Tibial nerve (tissue), 4 donors: ENCODE measurements at regions not wholly inside any gene's neighbourhood (a gene's known extent, or its start where the extent isn't known, plus 50 kb on each side); places are given as distances from the start of the nearest gene placed in this dataset.

Source experiments
- DNase-seq, 2 donors: peaks; one replicate each; pipeline ENCODE4 v3.0.0-alpha.2; 2019; ENCODE audit warnings: low spot score in 2 of 2
- H3K27ac ChIP-seq, 4 donors: fragments of 200-600 bp; sonication (generic) in 3 of 4; one replicate each; pipeline ENCODE4 v1.5.1; 2017 to 2019; ENCODE audit warnings: mild to moderate bottlenecking in 1 of 4
- H3K27me3 ChIP-seq, 2 donors: fragments of 200-600 bp; sonication (generic) in 1 of 2; one replicate each; pipeline versions ENCODE4 v1.5.1 to v1.6.0; 2017 to 2019
- H3K36me3 ChIP-seq, 3 donors: fragments of 200-600 bp; sonication (generic); one replicate each; pipeline ENCODE4 v1.5.1; 2018 to 2019
- H3K4me1 ChIP-seq, 4 donors: fragments of 200-600 bp; sonication (generic) in 3 of 4; one replicate each; pipeline ENCODE4 v1.5.1; 2017 to 2019
- H3K4me3 ChIP-seq, 4 donors: fragments of 200-600 bp; sonication (generic) in 3 of 4; one replicate each; pipeline ENCODE4 v1.5.1; 2017 to 2019; ENCODE audit warnings: mild to moderate bottlenecking in 1 of 4, moderate library complexity in 1 of 4
- H3K9me3 ChIP-seq, 4 donors: fragments of 200-600 bp; sonication (generic) in 3 of 4; one replicate each; pipeline ENCODE4 v1.5.1; 2017 to 2019
- CTCF ChIP-seq, 5 experiments: fragments of 200-600 bp in 3 of 5; fragments of 450-650 bp in 2 of 5; sonication (generic) in 3 of 5; IDR thresholded peaks; one replicate each; pipeline ENCODE4 v1.5.1; 2016 to 2019; ENCODE audit warnings: antibody characterized with exemption in 5 of 5, mild to moderate bottlenecking in 3 of 5, moderate library complexity in 2 of 5
- EP300 ChIP-seq, 2 donors: sonication (generic); formaldehyde crosslinking; IDR thresholded peaks; one replicate each; pipeline ENCODE4 v1.6.1; 2017; ENCODE audit warnings: antibody characterized with exemption in 2 of 2, mild to moderate bottlenecking in 1 of 2
- POLR2A ChIP-seq, 2 donors: fragments of 450-650 bp; IDR thresholded peaks; one replicate each; pipeline ENCODE4 v1.6.1; 2017; ENCODE audit warnings: antibody characterized with exemption in 2 of 2, mild to moderate bottlenecking in 2 of 2, moderate library complexity in 2 of 2
- WGBS, 2 donors: methylation state at CpG; one replicate each; pipeline ENCODE4 v1.1.5; 2018; 5-methylcytosine and 5-hydroxymethylcytosine counted together

- no peak for DNase-seq
- 69 to 70% methylated on average over 6 of the region's 6 CpGs for WGBS, 2 donors
- Histone ChIP-seq H3K27me3 (no peaks in the 10 kb centered on the region), H3K4me3 (no peak overlapping the region), H3K4me1 (peaks cover 0 to 11% (median 0%) of the 10 kb centered on the region in 4 donors), H3K36me3 (no peaks in the 10 kb centered on the region), H3K27ac (no peak overlapping the region), H3K9me3 (no peaks in the 10 kb centered on the region)
- TF ChIP-seq CTCF (IDR thresholded peaks at IDR 0.05) (no peak), POLR2A (IDR thresholded peaks at IDR 0.05) (no peak), EP300 (IDR thresholded peaks at IDR 0.05) (no peak)
Observed at GRCh38 chr11:15730263-15730994, 615.7 kb downstream of the INSC start.

DNA sequence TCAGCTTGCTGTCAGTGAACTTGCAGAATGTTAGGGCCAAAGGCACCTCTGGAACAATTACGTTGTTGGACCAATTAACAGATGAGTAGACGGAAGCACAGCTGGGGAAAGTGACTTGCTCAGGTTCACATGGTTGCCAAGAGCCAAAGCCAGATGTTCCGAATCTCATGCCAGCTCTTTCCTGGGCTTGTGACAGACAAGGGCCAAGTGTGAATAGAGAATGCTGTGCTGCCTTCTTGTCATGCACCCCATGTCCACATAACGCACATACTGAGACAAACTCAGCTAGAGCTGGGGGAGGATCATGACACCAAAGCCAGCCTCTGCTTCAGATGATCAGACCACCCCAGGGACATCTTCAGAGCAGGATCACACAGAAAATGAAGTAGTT lies 616.3 kb downstream of the INSC start:
- 61 to 72% methylated on average over 4 of the region's 4 CpGs for WGBS, 2 donors

GRCh38 chr11:15735706-15736105 lies 620.6 kb downstream of the SOX6 start:
- no peak for TF ChIP-seq POLR2A (IDR thresholded peaks at IDR 0.05)
- no peak for TF ChIP-seq CTCF (IDR thresholded peaks at IDR 0.05)
- TF ChIP-seq EP300 (IDR thresholded peaks at IDR 0.05), result no peak

More for the DNA sequence above, 616.3 kb downstream of the INSC start:
- Histone ChIP-seq H3K4me1 (peaks cover 0 to 11% (median 0%) of the 10 kb centered on the region in 4 donors), H3K4me3 (no peak overlapping the region), H3K9me3 (no peaks in the 10 kb centered on the region), H3K27ac (no peak overlapping the region), H3K36me3 (no peaks in the 10 kb centered on the region), H3K27me3 (no peaks in the 10 kb centered on the region)
- TF ChIP-seq POLR2A (IDR thresholded peaks at IDR 0.05), result no peak
- TF ChIP-seq EP300 (IDR thresholded peaks at IDR 0.05), result no peak
- TF ChIP-seq CTCF (IDR thresholded peaks at IDR 0.05), result no peak
- DNase-seq, result no peak

GRCh38 chr11:15737320-15737719 lies 619.0 kb downstream of the SOX6 start:
- H3K9me3 ChIP-seq, result no peaks in the 10 kb centered on the region
- no peaks in the 10 kb centered on the region for H3K4me1 ChIP-seq
- TF ChIP-seq POLR2A (IDR thresholded peaks at IDR 0.05), result no peak
- no peak for TF ChIP-seq EP300 (IDR thresholded peaks at IDR 0.05)
- no peak for TF ChIP-seq CTCF (IDR thresholded peaks at IDR 0.05)
- no peaks in the 10 kb centered on the region for H3K27me3 ChIP-seq
- H3K4me3 ChIP-seq, result no peak overlapping the region
- no peak overlapping the region for H3K27ac ChIP-seq
- H3K36me3 ChIP-seq, result no peaks in the 10 kb centered on the region
- DNase-seq, result no peak

More at GRCh38 chr11:15735706-15736105, 620.6 kb downstream of the SOX6 start:
- Histone ChIP-seq H3K27me3 (no peaks in the 10 kb centered on the region), H3K4me1 (no peaks in the 10 kb centered on the region), H3K4me3 (no peak overlapping the region), H3K9me3 (no peaks in the 10 kb centered on the region), H3K27ac (no peak overlapping the region), H3K36me3 (no peaks in the 10 kb centered on the region)
- no peak for DNase-seq
- WGBS, 2 donors, result 65 to 67% methylated on average over 4 of the region's 4 CpGs

DNA sequence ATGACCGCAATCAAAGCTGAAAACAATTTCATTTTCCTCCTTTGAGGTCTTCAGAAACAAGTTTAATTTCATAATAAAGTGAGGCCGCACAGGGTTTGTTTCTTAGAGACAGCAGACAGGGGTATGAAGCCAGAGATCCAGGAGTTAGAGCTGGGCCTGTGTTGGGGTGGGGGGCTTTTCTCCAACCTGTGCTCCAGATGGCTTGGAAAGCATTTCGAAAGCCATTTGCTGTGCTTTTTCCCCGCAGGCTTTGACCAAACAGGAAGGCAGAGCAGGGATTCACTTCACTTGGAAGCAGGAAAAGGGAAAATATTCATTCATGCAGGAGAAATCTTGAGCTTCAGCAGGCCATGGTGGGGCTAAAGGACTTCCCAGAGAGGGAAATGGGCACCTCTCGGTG lies 617.4 kb downstream of the SOX6 start:
- WGBS, 2 donors, result 77 to 81% methylated on average over 5 of the region's 5 CpGs
- no peaks in the 10 kb centered on the region for H3K36me3 ChIP-seq
- no peak overlapping the region for H3K4me3 ChIP-seq
- no peak for DNase-seq
- no peaks in the 10 kb centered on the region for H3K27me3 ChIP-seq
- H3K27ac ChIP-seq, result no peak overlapping the region
- H3K4me1 ChIP-seq, result peaks cover 0 to 4% (median 0%) of the 10 kb centered on the region in 4 donors
- no peaks in the 10 kb centered on the region for H3K9me3 ChIP-seq
- TF ChIP-seq CTCF (IDR thresholded peaks at IDR 0.05), result no peak
- TF ChIP-seq EP300 (IDR thresholded peaks at IDR 0.05), result no peak
- TF ChIP-seq POLR2A (IDR thresholded peaks at IDR 0.05), result no peak
